ENCODE measurements at regions not wholly inside any gene's neighbourhood (a gene's known extent, or its start where the extent isn't known, plus 50 kb on each side); places are given as distances from the start of the nearest gene placed in this dataset.
"Not testable (repeated sequence)": the region's sequence is repeated elsewhere in the genome, so short reads cannot be mapped to it uniquely, and the experiment has no call there.

DNA sequence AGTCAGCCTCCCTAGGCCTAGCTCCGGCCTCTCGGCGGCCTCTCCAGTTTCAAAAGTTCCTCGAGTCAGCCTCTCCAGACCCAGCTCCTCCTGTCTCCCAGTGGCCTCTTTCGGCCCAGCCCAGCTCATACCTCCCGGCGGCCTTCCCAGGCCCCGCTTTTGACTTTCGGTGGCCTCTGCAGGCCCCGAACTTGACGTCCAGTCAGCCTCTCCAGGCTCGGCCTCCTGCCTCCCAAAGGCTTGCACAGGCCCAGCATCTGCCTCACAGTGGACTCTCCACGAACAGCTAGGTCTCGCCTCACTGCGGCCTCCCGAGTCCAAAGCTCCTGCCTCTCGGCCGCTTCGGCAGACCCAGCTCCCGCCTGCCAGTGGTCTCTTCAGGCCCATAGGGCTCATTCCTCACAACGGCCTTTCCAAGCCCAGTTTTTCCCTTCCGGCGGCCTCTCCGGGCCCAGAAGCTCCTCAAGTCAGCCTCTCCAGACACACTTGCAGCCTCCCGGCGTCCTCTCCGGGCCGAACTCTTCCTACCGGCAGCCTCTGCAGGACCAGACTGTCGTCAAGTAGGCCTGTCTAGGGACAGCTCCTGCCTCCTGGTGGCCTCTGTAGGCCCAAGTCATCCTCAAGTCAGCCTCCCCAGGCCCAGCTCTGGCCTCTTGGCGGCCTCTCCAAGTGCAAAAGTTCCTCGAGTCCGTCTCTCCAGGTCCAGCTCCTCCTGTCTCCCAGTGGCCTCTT lies 249.9 kb upstream of the ZNF722 start:
- H3K27ac ChIP-seq (ENCODE audit: low read length); H3K9me3 ChIP-seq; H3K36me3 ChIP-seq (ENCODE audit: control insufficient read depth in 2 of 2, extremely low read depth in 1 of 2, insufficient read depth in 1 of 2, low read length in 1 of 2); CTCF ChIA-PET; H3K4me1 ChIP-seq (ENCODE audit: control insufficient read depth in 1 of 2, extremely low read depth in 1 of 2, insufficient read depth in 2 of 2, low read length in 2 of 2); POLR2A ChIA-PET; H3K4me1 Mint-ChIP-seq; DNase-seq; H3K4me3 Mint-ChIP-seq; H3K9me3 Mint-ChIP-seq; ATAC-seq (replicated peaks in 1 of 4); H3K27me3 ChIP-seq (replicated peaks in 1 of 2; ENCODE audit: control insufficient read depth in 2 of 2, extremely low read depth in 1 of 2, insufficient read depth in 2 of 2, low read length in 1 of 2); H3K36me3 Mint-ChIP-seq; H3K4me3 ChIP-seq (ENCODE audit: control insufficient read depth in 1 of 2, extremely low read depth in 1 of 2, low read length in 1 of 2); H3K27me3 Mint-ChIP-seq; H3K27ac Mint-ChIP-seq: not testable (repeated sequence)
- 94% methylated on average over 19 of the region's 33 CpGs for WGBS (ENCODE audit: insufficient coverage)

DNA sequence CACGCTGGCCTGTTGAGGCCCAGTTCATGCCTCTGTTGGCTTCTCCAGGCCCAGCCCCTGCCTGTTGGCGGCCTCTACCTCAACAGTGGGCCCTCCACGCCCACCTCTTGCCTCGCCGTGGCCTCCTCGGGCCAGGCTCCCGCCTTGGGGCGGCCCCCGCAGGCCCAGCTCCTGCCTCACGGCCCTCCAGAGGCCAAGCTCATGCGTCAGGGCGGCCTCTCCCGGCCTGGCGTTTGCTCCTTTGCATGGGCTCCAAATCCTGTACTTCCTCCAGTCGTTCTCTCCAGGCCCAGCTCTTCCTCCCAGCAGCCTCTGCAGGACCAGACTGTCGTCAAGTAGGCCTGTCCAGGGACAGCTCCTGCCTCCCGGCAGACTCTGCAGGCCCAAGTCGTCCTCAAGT lies 246.2 kb upstream of the ZNF722 start:
- H3K4me3 ChIP-seq (ENCODE audit: control insufficient read depth in 1 of 2, extremely low read depth in 1 of 2, low read length in 1 of 2); H3K4me1 Mint-ChIP-seq; H3K9me3 Mint-ChIP-seq; H3K4me3 Mint-ChIP-seq; DNase-seq; H3K36me3 ChIP-seq (ENCODE audit: control insufficient read depth in 2 of 2, extremely low read depth in 1 of 2, insufficient read depth in 1 of 2, low read length in 1 of 2); H3K27ac ChIP-seq (ENCODE audit: low read length); H3K4me1 ChIP-seq (ENCODE audit: control insufficient read depth in 1 of 2, extremely low read depth in 1 of 2, insufficient read depth in 2 of 2, low read length in 2 of 2); H3K27me3 ChIP-seq (replicated peaks in 1 of 2; ENCODE audit: control insufficient read depth in 2 of 2, extremely low read depth in 1 of 2, insufficient read depth in 2 of 2, low read length in 1 of 2); H3K9me3 ChIP-seq; H3K27me3 Mint-ChIP-seq; H3K27ac Mint-ChIP-seq; ATAC-seq (replicated peaks in 1 of 4); H3K36me3 Mint-ChIP-seq; POLR2A ChIA-PET; CTCF ChIA-PET: not testable (repeated sequence)
- WGBS (ENCODE audit: insufficient coverage): no CpG with 5 or more reads among the region's 18 CpGs

GRCh38 chr7:63753160-63753559 lies 245.5 kb upstream of the ZNF722 start:
- H3K4me1 ChIP-seq (ENCODE audit: control insufficient read depth in 1 of 2, extremely low read depth in 1 of 2, insufficient read depth in 2 of 2, low read length in 2 of 2); H3K36me3 Mint-ChIP-seq; H3K27me3 Mint-ChIP-seq; H3K36me3 ChIP-seq (ENCODE audit: control insufficient read depth in 2 of 2, extremely low read depth in 1 of 2, insufficient read depth in 1 of 2, low read length in 1 of 2); H3K27ac Mint-ChIP-seq; H3K4me3 ChIP-seq (ENCODE audit: control insufficient read depth in 1 of 2, extremely low read depth in 1 of 2, low read length in 1 of 2); H3K27me3 ChIP-seq (replicated peaks in 1 of 2; ENCODE audit: control insufficient read depth in 2 of 2, extremely low read depth in 1 of 2, insufficient read depth in 2 of 2, low read length in 1 of 2); H3K4me1 Mint-ChIP-seq; H3K27ac ChIP-seq (ENCODE audit: low read length); ATAC-seq (replicated peaks in 1 of 4); H3K9me3 ChIP-seq; POLR2A ChIA-PET; H3K4me3 Mint-ChIP-seq; H3K9me3 Mint-ChIP-seq; CTCF ChIA-PET; DNase-seq: not testable (repeated sequence)
- WGBS (ENCODE audit: insufficient coverage): no CpG with 5 or more reads among the region's 22 CpGs

- H3K4me3 ChIP-seq (ENCODE audit: control insufficient read depth in 1 of 2, extremely low read depth in 1 of 2, low read length in 1 of 2); H3K4me1 Mint-ChIP-seq; DNase-seq; H3K27me3 Mint-ChIP-seq; H3K4me1 ChIP-seq (ENCODE audit: control insufficient read depth in 1 of 2, extremely low read depth in 1 of 2, insufficient read depth in 2 of 2, low read length in 2 of 2); H3K27ac Mint-ChIP-seq; H3K36me3 ChIP-seq (ENCODE audit: control insufficient read depth in 2 of 2, extremely low read depth in 1 of 2, insufficient read depth in 1 of 2, low read length in 1 of 2); ATAC-seq (replicated peaks in 1 of 4); CTCF ChIA-PET; H3K4me3 Mint-ChIP-seq; H3K9me3 Mint-ChIP-seq; POLR2A ChIA-PET; H3K27ac ChIP-seq (ENCODE audit: low read length); H3K27me3 ChIP-seq (replicated peaks in 1 of 2; ENCODE audit: control insufficient read depth in 2 of 2, extremely low read depth in 1 of 2, insufficient read depth in 2 of 2, low read length in 1 of 2); H3K9me3 ChIP-seq; H3K36me3 Mint-ChIP-seq: not testable (repeated sequence)
- WGBS (ENCODE audit: insufficient coverage): no CpG with 5 or more reads among the region's 29 CpGs
Observed at GRCh38 chr7:63760202-63760601, 238.4 kb upstream of the ZNF722 start.

DNA sequence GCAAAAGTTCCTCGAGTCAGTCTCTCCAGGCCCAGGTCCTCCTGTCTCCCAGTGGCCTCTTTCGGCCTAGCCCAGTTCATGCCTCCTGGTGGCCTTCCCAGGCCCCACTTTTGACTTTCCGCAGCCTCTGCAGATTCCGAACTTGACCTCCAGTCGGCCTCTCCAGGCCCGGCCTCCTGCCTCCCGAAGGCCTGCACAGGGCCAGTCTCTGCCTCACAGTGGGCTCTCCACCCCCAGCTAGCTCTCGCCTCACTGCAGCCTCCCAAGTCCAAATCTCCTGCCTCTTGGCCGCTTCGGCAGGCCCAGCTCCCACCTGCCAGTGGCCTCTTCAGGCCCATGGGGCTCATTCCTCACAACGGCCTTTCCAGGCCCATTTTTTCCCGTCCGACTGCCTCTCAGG lies 233.1 kb upstream of the ZNF722 start:
- H3K36me3 Mint-ChIP-seq; POLR2A ChIA-PET; H3K4me3 Mint-ChIP-seq; DNase-seq; H3K36me3 ChIP-seq (ENCODE audit: control insufficient read depth in 2 of 2, extremely low read depth in 1 of 2, insufficient read depth in 1 of 2, low read length in 1 of 2); H3K27me3 Mint-ChIP-seq; H3K9me3 Mint-ChIP-seq; H3K27me3 ChIP-seq (replicated peaks in 1 of 2; ENCODE audit: control insufficient read depth in 2 of 2, extremely low read depth in 1 of 2, insufficient read depth in 2 of 2, low read length in 1 of 2); H3K27ac ChIP-seq (ENCODE audit: low read length); CTCF ChIA-PET; H3K4me1 ChIP-seq (ENCODE audit: control insufficient read depth in 1 of 2, extremely low read depth in 1 of 2, insufficient read depth in 2 of 2, low read length in 2 of 2); H3K27ac Mint-ChIP-seq; H3K4me1 Mint-ChIP-seq; ATAC-seq (replicated peaks in 1 of 4); H3K9me3 ChIP-seq; H3K4me3 ChIP-seq (ENCODE audit: control insufficient read depth in 1 of 2, extremely low read depth in 1 of 2, low read length in 1 of 2): not testable (repeated sequence)
- WGBS (ENCODE audit: insufficient coverage): 93% methylated on average over 13 of the region's 13 CpGs

DNA sequence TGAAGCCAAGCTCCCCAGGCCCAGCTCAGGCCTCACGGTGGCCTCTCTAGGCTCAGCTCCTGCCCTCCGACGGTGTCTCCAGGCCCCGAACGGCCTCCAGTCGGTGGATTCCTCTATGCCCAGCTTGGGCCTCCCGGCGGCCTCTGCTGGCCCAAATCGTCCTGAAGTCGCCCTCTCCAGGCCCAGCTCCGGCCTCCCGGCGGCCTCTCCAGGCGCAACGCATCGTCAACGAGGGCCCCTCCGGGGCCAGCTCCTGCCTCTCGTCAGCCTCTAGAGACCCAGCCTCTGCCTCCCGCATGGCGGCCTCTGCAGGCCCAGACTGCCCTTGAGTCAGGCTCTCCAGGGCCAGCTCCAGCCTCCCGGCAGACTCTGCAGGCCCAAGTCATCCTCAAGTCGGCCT lies 232.5 kb upstream of the ZNF722 start:
- 97% methylated on average over 14 of the region's 23 CpGs for WGBS (ENCODE audit: insufficient coverage)
- H3K27me3 Mint-ChIP-seq, POLR2A ChIA-PET: not testable (repeated sequence)

DNA sequence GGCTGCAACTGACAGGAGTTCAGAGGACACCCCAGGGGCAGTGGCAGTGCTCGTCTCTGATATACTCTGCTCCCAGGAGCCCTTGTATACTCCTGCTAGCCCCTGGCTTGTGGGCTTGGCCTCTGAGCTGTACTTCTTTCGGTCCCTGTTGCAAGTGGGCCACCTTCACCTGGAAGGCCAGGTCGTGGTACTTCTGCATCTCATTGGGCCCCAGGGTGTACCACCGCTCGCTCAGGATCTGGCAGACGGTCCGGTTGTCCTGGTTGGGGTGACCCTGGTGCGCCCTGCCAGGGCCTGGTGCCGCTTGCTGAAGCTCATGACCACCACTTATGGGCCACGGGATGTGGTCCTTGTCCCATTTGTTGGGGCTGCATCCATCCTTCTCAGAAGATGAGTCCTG lies 228.5 kb upstream of the ZNF722 start:
- WGBS (ENCODE audit: insufficient coverage): 59% methylated on average over 8 of the region's 10 CpGs

More for the DNA sequence above, 232.5 kb upstream of the ZNF722 start:
- H3K27ac ChIP-seq (ENCODE audit: low read length); H3K36me3 ChIP-seq (ENCODE audit: control insufficient read depth in 2 of 2, extremely low read depth in 1 of 2, insufficient read depth in 1 of 2, low read length in 1 of 2); H3K27ac Mint-ChIP-seq; H3K4me1 Mint-ChIP-seq; H3K4me1 ChIP-seq (ENCODE audit: control insufficient read depth in 1 of 2, extremely low read depth in 1 of 2, insufficient read depth in 2 of 2, low read length in 2 of 2); H3K4me3 ChIP-seq (ENCODE audit: control insufficient read depth in 1 of 2, extremely low read depth in 1 of 2, low read length in 1 of 2); CTCF ChIA-PET; H3K4me3 Mint-ChIP-seq; H3K9me3 ChIP-seq; DNase-seq; H3K27me3 ChIP-seq (replicated peaks in 1 of 2; ENCODE audit: control insufficient read depth in 2 of 2, extremely low read depth in 1 of 2, insufficient read depth in 2 of 2, low read length in 1 of 2); H3K9me3 Mint-ChIP-seq; ATAC-seq (replicated peaks in 1 of 4); H3K36me3 Mint-ChIP-seq: not testable (repeated sequence)

More for the DNA sequence above, 228.5 kb upstream of the ZNF722 start:
- H3K36me3 ChIP-seq (ENCODE audit: control insufficient read depth in 2 of 2, extremely low read depth in 1 of 2, insufficient read depth in 1 of 2, low read length in 1 of 2); H3K4me1 ChIP-seq (ENCODE audit: control insufficient read depth in 1 of 2, extremely low read depth in 1 of 2, insufficient read depth in 2 of 2, low read length in 2 of 2); POLR2A ChIA-PET; H3K36me3 Mint-ChIP-seq; H3K27me3 Mint-ChIP-seq; H3K4me3 ChIP-seq (ENCODE audit: control insufficient read depth in 1 of 2, extremely low read depth in 1 of 2, low read length in 1 of 2); H3K9me3 Mint-ChIP-seq; DNase-seq; H3K9me3 ChIP-seq; H3K27me3 ChIP-seq (replicated peaks in 1 of 2; ENCODE audit: control insufficient read depth in 2 of 2, extremely low read depth in 1 of 2, insufficient read depth in 2 of 2, low read length in 1 of 2); H3K27ac Mint-ChIP-seq; ATAC-seq (replicated peaks in 1 of 4); CTCF ChIA-PET; H3K4me1 Mint-ChIP-seq; H3K27ac ChIP-seq (ENCODE audit: low read length); H3K4me3 Mint-ChIP-seq: not testable (repeated sequence)
